Muscle layer of colon (tissue), 2 donors: ENCODE measurements at regions not wholly inside any gene's neighbourhood (a gene's known extent, or its start where the extent isn't known, plus 50 kb on each side); places are given as distances from the start of the nearest gene placed in this dataset.

Source experiments
- H3K27ac ChIP-seq: one replicate; pipeline ENCODE4 v1.7.0; 2013; ENCODE audit warnings: low read depth, mild to moderate bottlenecking, low read length, moderate library complexity
- H3K27me3 ChIP-seq, 2 donors: one replicate each; pipeline ENCODE4 v1.7.0; 2013; ENCODE audit warnings: low read length in 2 of 2, mild to moderate bottlenecking in 2 of 2; ENCODE audit not compliant: insufficient read depth in 2 of 2, control insufficient read depth in 1 of 2
- H3K36me3 ChIP-seq: one replicate; pipeline ENCODE4 v1.7.0; 2013; ENCODE audit warnings: mild to moderate bottlenecking, low read length; ENCODE audit not compliant: insufficient read depth
- H3K4me1 ChIP-seq: one replicate; pipeline ENCODE4 v1.7.0; 2013; ENCODE audit warnings: mild to moderate bottlenecking, low read length; ENCODE audit not compliant: insufficient read depth
- H3K4me3 ChIP-seq, 2 donors: one replicate each; pipeline ENCODE4 v1.7.0; 2013; ENCODE audit warnings: low read length in 2 of 2, low read depth in 1 of 2, mild to moderate bottlenecking in 1 of 2, moderate library complexity in 1 of 2
- H3K9ac ChIP-seq: one replicate; pipeline ENCODE4 v1.7.0; 2013; ENCODE audit warnings: low read length
- H3K9me3 ChIP-seq: one replicate; pipeline ENCODE4 v1.7.0; 2013; ENCODE audit warnings: mild to moderate bottlenecking, low read length
- donor health status: abdominal sarcoma.
- donor health status: Adenocarcinoma of cecum.

- H3K27ac ChIP-seq = no peak overlapping the region
- H3K36me3 ChIP-seq = no peaks in the 10 kb centered on the region
- peaks cover 55% of the 10 kb centered on the region for H3K4me1 ChIP-seq
- H3K9me3 ChIP-seq = no peaks in the 10 kb centered on the region
- no peak overlapping the region for H3K9ac ChIP-seq
- no peaks in the 10 kb centered on the region for H3K27me3 ChIP-seq
- H3K4me3 ChIP-seq = no peak overlapping the region
These were observed 93.4 kb upstream of the FOXP4 start for GRCh38 chr6:41452763-41453162.

GRCh38 chr6:41453244-41453643 lies 92.9 kb upstream of the FOXP4 start:
- Histone ChIP-seq H3K4me3 (no peak overlapping the region), H3K4me1 (peaks cover 55% of the 10 kb centered on the region), H3K9me3 (no peaks in the 10 kb centered on the region), H3K36me3 (no peaks in the 10 kb centered on the region), H3K27ac (no peak overlapping the region), H3K27me3 (no peaks in the 10 kb centered on the region), H3K9ac (no peak overlapping the region)

GRCh38 chr6:41454189-41454789 lies 91.9 kb upstream of the FOXP4 start:
- H3K36me3 ChIP-seq = no peaks in the 10 kb centered on the region
- no peak overlapping the region for H3K4me3 ChIP-seq
- H3K4me1 ChIP-seq = peaks cover 51% of the 10 kb centered on the region
- H3K27me3 ChIP-seq = no peaks in the 10 kb centered on the region
- no peak overlapping the region for H3K27ac ChIP-seq
- no peaks in the 10 kb centered on the region for H3K9me3 ChIP-seq
- no peak overlapping the region for H3K9ac ChIP-seq

- H3K36me3 ChIP-seq = no peaks in the 10 kb centered on the region
- H3K4me1 ChIP-seq = peaks cover 40% of the 10 kb centered on the region
- H3K27ac ChIP-seq = no peak overlapping the region
- H3K27me3 ChIP-seq = no peaks in the 10 kb centered on the region
- H3K9ac ChIP-seq = no peak overlapping the region
- H3K9me3 ChIP-seq = no peaks in the 10 kb centered on the region
- no peak overlapping the region for H3K4me3 ChIP-seq
These were observed 90.8 kb upstream of the FOXP4 start for GRCh38 chr6:41455410-41455809.

GRCh38 chr6:41455818-41456217 lies 90.4 kb upstream of the FOXP4 start:
- Histone ChIP-seq H3K36me3 (no peaks in the 10 kb centered on the region), H3K4me1 (peaks cover 36% of the 10 kb centered on the region), H3K27me3 (no peaks in the 10 kb centered on the region), H3K4me3 (no peak overlapping the region), H3K27ac (no peak overlapping the region), H3K9ac (no peak overlapping the region), H3K9me3 (no peaks in the 10 kb centered on the region)

GRCh38 chr6:41457303-41457670 lies 88.9 kb upstream of the FOXP4 start:
- Histone ChIP-seq H3K4me3 (no peak overlapping the region), H3K4me1 (peaks cover 23% of the 10 kb centered on the region), H3K9ac (no peak overlapping the region), H3K36me3 (no peaks in the 10 kb centered on the region), H3K27ac (no peak overlapping the region), H3K27me3 (no peaks in the 10 kb centered on the region), H3K9me3 (no peaks in the 10 kb centered on the region)

- no peak overlapping the region for H3K4me3 ChIP-seq
- peaks cover 17% of the 10 kb centered on the region for H3K4me1 ChIP-seq
- no peak overlapping the region for H3K27ac ChIP-seq
- H3K27me3 ChIP-seq = no peaks in the 10 kb centered on the region
- H3K9ac ChIP-seq = no peak overlapping the region
- H3K9me3 ChIP-seq = no peaks in the 10 kb centered on the region
- no peaks in the 10 kb centered on the region for H3K36me3 ChIP-seq
These were observed 86.4 kb upstream of the FOXP4 start for GRCh38 chr6:41459738-41460137.

GRCh38 chr6:41460742-41461336 lies 85.3 kb upstream of the FOXP4 start:
- H3K9ac ChIP-seq = no peak overlapping the region
- H3K4me1 ChIP-seq = peaks cover 13% of the 10 kb centered on the region
- no peak overlapping the region for H3K4me3 ChIP-seq
- H3K27me3 ChIP-seq = no peaks in the 10 kb centered on the region
- H3K36me3 ChIP-seq = no peaks in the 10 kb centered on the region
- no peak overlapping the region for H3K27ac ChIP-seq
- H3K9me3 ChIP-seq = no peaks in the 10 kb centered on the region

- no peak overlapping the region for H3K4me3 ChIP-seq
- H3K9me3 ChIP-seq = no peaks in the 10 kb centered on the region
- peaks cover 2% of the 10 kb centered on the region for H3K4me1 ChIP-seq
- no peaks in the 10 kb centered on the region for H3K36me3 ChIP-seq
- no peak overlapping the region for H3K27ac ChIP-seq
- no peak overlapping the region for H3K9ac ChIP-seq
- no peaks in the 10 kb centered on the region for H3K27me3 ChIP-seq
These were observed 84.1 kb upstream of the FOXP4 start for GRCh38 chr6:41462033-41462432.

- no peaks in the 10 kb centered on the region for H3K27me3 ChIP-seq
- H3K36me3 ChIP-seq = no peaks in the 10 kb centered on the region
- H3K9me3 ChIP-seq = no peaks in the 10 kb centered on the region
- no peak overlapping the region for H3K27ac ChIP-seq
- no peak overlapping the region for H3K4me3 ChIP-seq
- no peaks in the 10 kb centered on the region for H3K4me1 ChIP-seq
- no peak overlapping the region for H3K9ac ChIP-seq
These were observed 82.9 kb upstream of the FOXP4 start for GRCh38 chr6:41463062-41463930.

GRCh38 chr6:41464019-41464418 lies 82.2 kb upstream of the FOXP4 start:
- no peak overlapping the region for H3K27ac ChIP-seq
- H3K4me3 ChIP-seq = no peak overlapping the region
- no peaks in the 10 kb centered on the region for H3K4me1 ChIP-seq
- no peak overlapping the region for H3K9ac ChIP-seq
- peaks cover 0 to 7% of the 10 kb centered on the region in 2 donors for H3K27me3 ChIP-seq
- no peaks in the 10 kb centered on the region for H3K9me3 ChIP-seq
- H3K36me3 ChIP-seq = no peaks in the 10 kb centered on the region
